AG08395 (cell line): ENCODE measurements at regions not wholly inside any gene's neighbourhood (a gene's known extent, or its start where the extent isn't known, plus 50 kb on each side); places are given as distances from the start of the nearest gene placed in this dataset.
"Not testable (repeated sequence)": the region's sequence is repeated elsewhere in the genome, so short reads cannot be mapped to it uniquely, and the experiment has no call there.

ENCODE experiments used
- DNase-seq: peaks from one replicate; pipeline ENCODE4 v3.0.0; 2012; ENCODE audit warnings: mixed read lengths, low spot score

DNA sequence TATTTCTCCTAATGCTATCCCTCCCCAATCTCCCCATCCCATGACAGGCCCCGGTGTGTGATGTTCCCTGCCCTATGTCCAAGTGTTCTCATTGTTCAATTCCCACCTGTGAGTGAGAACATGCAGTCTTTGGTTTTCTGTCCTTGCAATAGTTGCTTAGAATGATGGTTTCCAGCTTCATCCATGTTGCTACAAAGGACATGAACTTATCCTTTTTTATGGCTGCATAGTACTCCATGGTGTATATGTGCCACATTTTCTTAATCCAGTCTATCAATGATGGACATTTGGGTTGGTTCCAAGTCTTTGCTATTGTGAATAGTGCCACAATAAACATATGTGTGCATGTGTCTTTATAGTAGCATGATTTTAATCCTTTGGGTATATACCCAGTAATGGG is 51.3 kb upstream of the RIOK2 start:
- DNase-seq: not testable (repeated sequence)

DNA sequence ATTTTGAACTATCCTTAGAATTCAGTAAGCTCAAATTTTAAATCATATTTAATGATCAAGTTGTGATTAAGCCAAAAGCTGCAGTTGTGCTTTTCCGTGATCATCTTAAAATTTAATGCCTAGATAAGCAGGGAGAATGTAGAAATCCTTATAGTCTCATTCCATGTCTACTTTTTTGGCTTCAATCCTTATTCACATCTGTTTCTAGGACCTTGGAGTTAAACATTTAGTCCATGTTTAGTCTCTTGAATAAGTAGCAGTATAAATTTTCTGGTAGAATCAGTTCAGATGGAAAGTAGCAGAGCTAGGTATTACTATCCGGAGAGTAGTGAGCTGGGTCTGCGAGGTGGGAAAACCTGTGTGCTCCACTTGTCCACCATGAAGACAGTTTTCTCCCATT is 59.3 kb upstream of the RIOK2 start:
- DNase-seq: no peak

- no peak for DNase-seq
Observed at GRCh38 chr5:97243353-97243752, 60.3 kb upstream of the RIOK2 start.

DNA sequence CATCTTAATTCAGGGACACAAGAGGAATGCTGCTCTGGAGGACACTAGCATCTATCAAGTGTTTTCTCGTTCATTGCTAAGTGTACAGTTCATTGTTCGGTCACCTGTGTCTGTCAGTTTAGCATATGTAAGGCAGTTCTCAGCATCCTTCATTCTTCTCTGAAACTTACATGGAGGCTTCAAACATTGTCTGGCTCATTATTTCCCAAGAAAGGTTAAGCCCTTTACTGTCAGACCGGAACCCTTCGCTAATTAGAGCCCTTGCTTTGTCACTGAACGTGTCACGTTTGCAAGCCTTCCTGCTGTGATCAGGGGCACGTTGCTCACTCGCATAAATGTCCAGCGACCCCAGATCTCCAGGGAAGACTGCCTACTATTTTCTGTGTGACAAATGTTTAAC is 62.3 kb upstream of the RIOK2 start:
- DNase-seq: no peak

- DNase-seq: no peak
Observed at GRCh38 chr5:97250113-97250512, 67.1 kb upstream of the RIOK2 start.

GRCh38 chr5:97266076-97266475 is 83.0 kb upstream of the RIOK2 start:
- DNase-seq: no peak

DNA sequence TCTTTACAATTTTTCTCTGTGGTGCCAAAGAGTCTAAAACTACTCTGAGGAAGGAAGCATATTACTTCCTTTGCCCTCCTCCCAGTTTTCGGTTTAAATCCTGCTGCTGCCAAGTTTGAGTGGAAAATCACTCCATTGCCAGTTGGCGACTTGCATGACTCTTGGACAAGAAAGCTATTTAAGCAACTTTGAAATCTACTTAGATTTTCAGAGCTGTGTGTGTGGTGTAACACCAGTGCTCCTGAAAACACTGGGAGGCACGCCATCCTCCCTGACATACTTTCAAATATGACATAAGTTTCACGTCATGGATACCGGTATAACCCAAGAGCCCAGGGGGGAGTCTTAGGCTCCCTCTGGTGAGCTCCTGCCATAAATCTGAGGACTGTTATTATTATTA is 83.5 kb upstream of the RIOK2 start:
- peak; percentile 22 for DNase-seq

- DNase-seq: no peak
Observed at GRCh38 chr5:97267767-97268166, 84.7 kb upstream of the RIOK2 start.

- no peak for DNase-seq
Observed at GRCh38 chr5:97276474-97277120, 93.5 kb upstream of the RIOK2 start.

DNA sequence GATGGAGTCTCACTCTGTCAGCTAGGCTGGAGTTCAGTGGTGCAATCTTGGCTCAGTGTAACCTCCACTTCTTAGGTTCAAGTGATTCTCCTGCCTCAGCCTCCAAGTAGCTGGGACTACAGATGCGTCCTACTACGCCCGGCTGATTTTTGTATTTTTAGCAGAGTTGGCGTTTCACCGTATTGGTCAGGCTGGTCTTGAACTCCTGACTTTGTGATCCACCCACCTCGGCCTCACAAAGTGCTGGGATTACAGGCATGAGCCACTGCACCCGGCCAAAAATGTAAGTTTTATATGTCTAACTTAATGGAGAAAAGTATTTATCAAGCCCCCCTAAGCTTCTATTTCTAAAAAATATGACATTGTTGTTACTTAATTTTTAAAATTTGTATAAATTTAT is 98.2 kb upstream of the RIOK2 start:
- DNase-seq: no peak

GRCh38 chr5:97297063-97297703 is 114.1 kb upstream of the RIOK2 start:
- DNase-seq: peak; percentile 49

- DNase-seq: no peak
Observed at GRCh38 chr5:97297704-97298091, 114.7 kb upstream of the RIOK2 start.

GRCh38 chr5:97301181-97301580 is 118.1 kb upstream of the RIOK2 start:
- not testable (repeated sequence) for DNase-seq

DNA sequence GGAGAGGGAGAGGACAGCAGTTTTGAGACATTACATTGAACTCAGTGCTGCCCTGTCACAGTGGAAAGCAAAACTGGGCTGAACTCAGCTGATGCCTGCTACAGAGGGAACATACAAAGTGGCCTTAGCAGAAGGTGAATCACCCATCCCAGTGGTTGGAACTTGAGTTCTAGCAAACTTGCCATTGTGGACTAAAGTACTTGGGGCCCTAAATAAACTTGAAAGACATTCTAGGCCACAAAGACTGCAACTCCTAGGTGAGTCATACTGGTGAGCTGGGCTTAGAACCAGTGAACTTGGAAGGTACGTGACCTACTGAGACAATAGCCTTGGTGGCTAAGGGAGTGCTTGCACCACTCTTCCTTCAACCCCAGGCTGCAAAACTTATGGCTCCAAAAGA is 155.7 kb upstream of the RIOK2 start:
- no peak for DNase-seq

DNA sequence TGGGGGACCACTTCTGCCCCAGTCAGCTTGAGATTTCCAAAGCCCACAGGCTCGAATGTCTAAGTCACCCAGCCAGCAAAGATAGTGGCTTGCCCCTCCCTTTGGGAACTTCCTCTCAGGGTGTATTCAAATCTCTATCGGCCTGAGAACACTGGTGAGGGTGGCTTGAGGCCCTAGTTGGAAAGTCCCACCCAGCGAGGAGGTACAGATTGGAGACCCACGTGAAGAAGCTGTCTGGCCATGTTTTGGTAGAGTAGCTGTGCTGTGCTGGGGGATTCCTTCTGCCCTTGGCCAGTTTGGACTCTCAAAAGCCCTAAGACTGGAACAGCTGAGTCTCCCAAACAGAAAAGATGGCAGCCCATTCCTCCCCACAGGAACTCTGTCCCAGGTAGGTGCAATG is 172.7 kb upstream of the RIOK2 start:
- DNase-seq: no peak

- no peak for DNase-seq
Observed at GRCh38 chr5:97363577-97363976, 180.5 kb upstream of the RIOK2 start.

DNA sequence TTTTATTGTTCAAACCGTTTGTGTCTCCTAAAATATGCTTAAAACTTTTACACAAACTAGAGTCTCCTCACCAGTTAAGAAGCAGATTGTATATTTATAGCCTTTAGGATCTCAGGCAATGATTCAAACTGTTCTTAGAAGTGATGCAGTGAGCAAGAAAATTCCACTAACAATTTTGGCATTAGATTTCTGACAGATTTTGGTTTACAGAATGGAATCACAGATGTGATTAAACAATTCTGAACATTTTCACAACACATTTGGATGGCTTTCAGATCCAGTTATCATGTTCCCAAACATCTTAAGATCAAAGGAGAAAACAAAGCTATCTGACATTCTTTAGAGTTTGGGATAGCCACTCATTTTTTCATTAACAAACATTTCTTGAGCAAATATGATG is 181.7 kb upstream of the RIOK2 start:
- DNase-seq: no peak

DNA sequence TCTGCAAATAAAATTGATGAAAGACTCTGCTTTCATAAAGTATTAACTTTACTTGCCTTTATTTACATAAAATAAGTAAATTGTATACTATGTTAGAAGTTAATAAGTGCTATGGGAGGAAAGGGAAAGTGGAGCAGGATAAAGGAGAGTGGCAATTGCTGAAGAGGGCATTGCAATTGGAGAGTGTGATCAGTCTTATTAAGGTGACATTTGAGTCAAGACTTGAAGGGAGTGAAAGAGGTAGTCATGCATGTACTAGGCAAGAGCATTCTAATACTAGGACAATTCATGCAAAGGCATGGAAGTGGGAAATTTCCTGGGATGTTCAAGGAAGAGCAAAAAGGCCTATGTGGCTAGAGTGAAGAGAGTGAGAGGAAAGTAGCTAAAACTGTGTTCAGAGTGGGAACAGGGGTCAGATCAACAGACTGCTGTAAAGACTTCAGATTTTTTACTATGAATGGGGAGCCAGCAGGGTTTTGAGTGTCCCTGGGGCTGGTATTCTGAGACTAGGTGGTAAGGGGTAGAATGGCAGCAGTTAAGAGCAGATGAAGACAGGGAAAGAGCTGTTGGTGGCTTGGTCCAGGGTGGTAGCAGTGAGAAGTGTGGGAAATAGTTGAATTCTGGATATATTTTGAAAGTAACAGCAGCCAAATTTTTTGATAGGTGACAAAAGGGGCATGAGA is 182.3 kb upstream of the RIOK2 start:
- no peak for DNase-seq

DNA sequence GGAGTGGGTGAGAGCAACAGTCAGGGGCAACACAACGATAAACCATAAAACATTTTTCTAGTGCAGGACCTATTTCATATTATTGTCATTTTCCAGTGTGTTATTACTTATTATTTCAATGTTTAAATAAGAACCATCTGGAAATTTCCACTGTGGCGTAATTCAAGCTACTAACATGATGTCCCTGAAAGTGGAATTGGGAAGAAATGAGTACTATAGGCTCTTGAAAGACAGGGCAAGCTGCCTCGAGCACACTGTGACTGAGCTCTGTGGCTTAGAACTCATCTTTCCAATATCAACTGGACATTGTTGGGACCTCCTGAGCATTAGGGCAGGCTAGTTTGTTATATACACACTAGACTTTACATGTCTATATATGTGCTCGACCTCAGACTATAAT is 182.9 kb upstream of the RIOK2 start:
- no peak for DNase-seq

DNA sequence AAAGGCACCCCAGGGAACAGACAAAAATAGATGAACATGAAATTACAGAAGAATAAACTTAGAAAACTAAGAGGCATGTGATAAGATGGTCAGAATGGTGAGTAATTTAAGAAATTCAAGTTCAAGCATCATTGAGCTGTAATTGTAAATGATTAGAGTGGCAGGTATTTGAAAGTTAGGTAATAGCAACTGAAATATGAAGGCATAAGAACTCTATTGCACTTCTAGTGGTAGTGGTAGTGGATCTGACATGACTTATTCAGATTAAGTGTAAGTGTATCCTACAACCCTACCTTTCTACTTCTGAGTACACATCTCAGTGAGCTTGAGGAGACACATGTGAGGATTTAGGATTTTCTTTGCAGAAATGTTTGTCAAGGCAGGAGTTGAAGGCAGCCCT is 192.9 kb upstream of the RIOK2 start:
- no peak for DNase-seq

DNA sequence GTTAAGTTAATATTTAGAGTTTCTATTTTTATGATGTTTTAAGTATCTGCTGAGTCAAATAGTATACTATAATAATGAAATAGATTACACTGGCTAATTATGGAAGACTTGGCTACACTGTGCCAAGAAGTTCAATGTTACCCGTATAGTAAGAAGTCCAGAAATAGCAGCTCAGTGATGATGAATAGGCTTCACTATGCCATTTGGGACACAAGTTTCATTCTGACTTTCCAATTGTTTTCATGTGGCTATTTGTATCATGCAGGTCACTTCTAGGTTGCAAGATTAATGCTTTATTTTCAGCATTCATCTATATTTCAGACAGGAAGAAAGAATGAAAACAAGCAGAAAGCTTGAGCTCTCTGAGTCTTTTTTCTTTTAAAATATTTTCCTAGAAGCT is 194.5 kb upstream of the RIOK2 start:
- no peak for DNase-seq

- DNase-seq: peak; percentile 9
Observed at GRCh38 chr5:97383996-97384395, 200.9 kb upstream of the RIOK2 start.

DNA sequence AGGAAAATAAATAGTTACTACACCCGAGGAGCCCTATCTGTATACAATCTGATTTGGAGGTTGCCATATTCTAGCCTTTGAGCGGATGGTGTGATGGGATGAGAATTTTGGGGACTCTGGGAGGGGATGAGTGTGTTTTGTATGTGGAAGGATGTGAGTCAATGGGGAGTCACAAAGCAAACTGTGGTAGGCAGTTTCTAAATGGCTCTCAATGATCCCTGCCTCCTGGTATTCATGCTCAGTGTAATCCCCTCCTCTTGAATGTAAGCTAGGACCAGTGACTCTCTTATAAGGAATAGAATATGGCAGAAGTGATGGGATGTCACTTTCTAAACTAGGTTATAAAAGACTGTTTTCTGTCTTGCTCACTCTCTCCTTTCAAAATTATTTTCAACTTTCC is 205.7 kb upstream of the RIOK2 start:
- no peak for DNase-seq

- no peak for DNase-seq
Observed at GRCh38 chr5:97400537-97400936, 217.5 kb upstream of the RIOK2 start.
